AG10803 (cell line): ENCODE measurements at regions not wholly inside any gene's neighbourhood (a gene's known extent, or its start where the extent isn't known, plus 50 kb on each side); places are given as distances from the start of the nearest gene placed in this dataset.
"Not testable (repeated sequence)": the region's sequence is repeated elsewhere in the genome, so short reads cannot be mapped to it uniquely, and the experiment has no call there.

Source experiments
- DNase-seq: peaks from one replicate; pipeline ENCODE4 v3.0.0; 2010; ENCODE audit warnings: low read depth
- H3K4me3 ChIP-seq: 2 replicates; pipeline ENCODE4 v1.5.1; 2011; ENCODE audit warnings: mild to moderate bottlenecking, low read length, control low read depth
- CTCF ChIP-seq: conservative IDR thresholded peaks from 2 replicates; pipeline ENCODE4 v1.5.1; 2011; ENCODE audit warnings: mild to moderate bottlenecking, low read length, control low read depth, inconsistent platforms

GRCh38 chr5:28399211-28399610, 1360.8 kb upstream of the CDH9 start:
- no peak overlapping the region for H3K4me3 ChIP-seq
- TF ChIP-seq CTCF, result no peak
- no peak for DNase-seq

GRCh38 chr5:28398185-28398584, 1359.8 kb upstream of the CDH9 start:
- no peak for TF ChIP-seq CTCF
- DNase-seq, result no peak
- H3K4me3 ChIP-seq, result no peak overlapping the region

- no peak for DNase-seq
- no peak overlapping the region for H3K4me3 ChIP-seq
- TF ChIP-seq CTCF, result no peak
Observed at GRCh38 chr5:28397502-28397941, 1359.1 kb upstream of the CDH9 start.

- no peak for DNase-seq
- H3K4me3 ChIP-seq, result no peak overlapping the region
- no peak for TF ChIP-seq CTCF
Observed at GRCh38 chr5:28391277-28391676, 1352.9 kb upstream of the CDH9 start.

GRCh38 chr5:28390341-28390740, 1352.0 kb upstream of the CDH9 start:
- no peak overlapping the region for H3K4me3 ChIP-seq
- TF ChIP-seq CTCF, result no peak
- DNase-seq, result no peak

GRCh38 chr5:28389727-28390126, 1351.3 kb upstream of the CDH9 start:
- DNase-seq, H3K4me3 ChIP-seq: not testable (repeated sequence)

- no peak overlapping the region for H3K4me3 ChIP-seq
- TF ChIP-seq CTCF, result no peak
- DNase-seq, result no peak
Observed at GRCh38 chr5:28388428-28388827, 1350.0 kb upstream of the CDH9 start.

- no peak for DNase-seq
- TF ChIP-seq CTCF, result no peak
- no peak overlapping the region for H3K4me3 ChIP-seq
Observed at GRCh38 chr5:28386712-28387111, 1348.3 kb upstream of the CDH9 start.
